ENCODE measurements at regions not wholly inside any gene's neighbourhood (a gene's known extent, or its start where the extent isn't known, plus 50 kb on each side); places are given as distances from the start of the nearest gene placed in this dataset.

GRCh38 chr5:158619083-158619788 lies 480.5 kb downstream of the EBF1 start:
- TF ChIP-seq POLR2A (IDR thresholded peaks at IDR 0.05) (no peak), CTCF (IDR thresholded peaks at IDR 0.05) (no peak)
